Dermis blood vessel endothelial cell (primary cell): ENCODE measurements at regions not wholly inside any gene's neighbourhood (a gene's known extent, or its start where the extent isn't known, plus 50 kb on each side); places are given as distances from the start of the nearest gene placed in this dataset.

Source experiments
- DNase-seq: peaks from one replicate; pipeline ENCODE4 v3.0.0; 2010

GRCh38 chr2:128451084-128452023, 132.7 kb upstream of the HS6ST1 start:
- DNase-seq = no peak

GRCh38 chr2:128452024-128452411, 133.3 kb upstream of the HS6ST1 start:
- DNase-seq = no peak

GRCh38 chr2:128452536-128453530, 134.2 kb upstream of the HS6ST1 start:
- DNase-seq = no peak

DNA sequence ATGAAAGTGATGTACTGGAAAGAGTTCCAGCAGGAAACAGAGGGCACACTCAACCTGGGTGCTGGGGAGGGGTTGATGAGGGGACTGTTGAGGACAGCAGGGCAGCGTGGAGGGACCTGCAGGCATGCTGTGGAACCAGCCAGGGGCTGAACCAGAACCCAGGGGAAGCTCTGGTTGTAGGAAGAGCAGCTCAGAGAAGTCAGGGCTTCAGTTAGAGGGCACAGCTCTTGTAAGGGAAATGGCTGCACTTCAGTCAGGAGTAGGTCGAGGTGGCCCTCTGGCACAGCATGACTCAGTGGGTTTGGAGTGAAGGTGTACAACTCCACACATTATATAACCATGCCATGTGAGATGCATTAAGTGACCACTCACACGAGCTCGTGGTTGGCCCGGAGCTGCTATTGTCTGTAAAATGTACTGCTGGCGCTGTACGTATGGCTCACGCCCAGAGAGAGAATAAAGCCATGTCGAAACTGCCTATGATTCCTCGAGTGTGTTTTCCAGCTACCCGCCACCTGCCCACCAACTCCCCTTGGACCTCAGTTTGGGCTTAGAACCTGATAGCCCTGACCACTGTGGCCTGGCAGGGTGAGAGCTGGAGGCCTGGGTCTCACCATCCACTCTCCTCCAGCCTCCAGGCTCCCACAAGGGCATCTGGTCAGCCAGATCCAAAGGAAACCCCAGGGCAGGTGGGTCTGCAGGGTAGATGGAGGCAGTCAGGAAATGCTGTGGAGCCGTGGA, 136.5 kb upstream of the HS6ST1 start:
- no peak for DNase-seq

- DNase-seq = no peak
These were observed 137.0 kb upstream of the HS6ST1 start for GRCh38 chr2:128455721-128456050.

DNA sequence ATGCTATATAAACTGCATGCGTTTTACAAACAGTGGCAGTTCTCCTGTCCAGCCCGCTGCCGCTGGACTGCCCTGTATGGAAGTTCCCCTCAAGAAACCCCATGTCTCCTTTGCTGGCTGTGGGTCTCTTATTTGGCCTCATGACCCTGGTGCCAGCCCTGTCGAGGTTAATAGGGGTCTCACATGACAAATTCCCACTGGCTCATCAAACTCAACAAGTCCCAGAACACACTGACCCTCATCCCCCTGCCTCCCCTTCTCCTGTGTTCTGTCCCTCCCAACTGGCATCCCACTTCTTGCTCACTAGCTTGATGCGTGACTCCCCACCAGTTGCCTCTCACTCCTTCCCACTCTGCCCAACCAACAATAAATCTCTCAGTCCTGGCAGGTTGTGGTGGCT, 137.6 kb upstream of the HS6ST1 start:
- no peak for DNase-seq

GRCh38 chr2:128457006-128457604, 138.4 kb upstream of the HS6ST1 start:
- no peak for DNase-seq

DNA sequence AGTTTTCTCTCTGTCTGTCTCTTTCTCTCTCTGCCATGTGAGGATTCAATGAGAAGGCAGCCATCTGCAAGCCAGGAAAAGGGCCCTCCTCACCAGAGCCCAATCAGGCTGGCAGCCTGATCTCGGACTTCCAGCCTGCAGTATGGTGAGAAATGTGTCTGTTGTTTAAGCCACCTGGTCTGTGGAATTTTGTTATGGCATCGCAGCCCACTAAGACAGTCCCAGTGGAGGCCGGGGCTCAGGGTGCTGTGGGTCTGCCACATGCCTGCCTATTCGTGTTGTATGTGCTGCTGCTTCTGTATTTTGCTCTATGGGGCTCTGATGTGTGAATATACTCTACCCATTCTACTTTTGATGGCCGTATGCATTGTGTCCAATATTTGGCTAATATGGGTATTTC, 139.0 kb upstream of the HS6ST1 start:
- no peak for DNase-seq

GRCh38 chr2:128458505-128458904, 139.8 kb upstream of the HS6ST1 start:
- no peak for DNase-seq

- no peak for DNase-seq
These were observed 145.8 kb upstream of the HS6ST1 start for GRCh38 chr2:128464456-128464855.

- no peak for DNase-seq
These were observed 146.8 kb upstream of the HS6ST1 start for GRCh38 chr2:128465246-128466170.

DNA sequence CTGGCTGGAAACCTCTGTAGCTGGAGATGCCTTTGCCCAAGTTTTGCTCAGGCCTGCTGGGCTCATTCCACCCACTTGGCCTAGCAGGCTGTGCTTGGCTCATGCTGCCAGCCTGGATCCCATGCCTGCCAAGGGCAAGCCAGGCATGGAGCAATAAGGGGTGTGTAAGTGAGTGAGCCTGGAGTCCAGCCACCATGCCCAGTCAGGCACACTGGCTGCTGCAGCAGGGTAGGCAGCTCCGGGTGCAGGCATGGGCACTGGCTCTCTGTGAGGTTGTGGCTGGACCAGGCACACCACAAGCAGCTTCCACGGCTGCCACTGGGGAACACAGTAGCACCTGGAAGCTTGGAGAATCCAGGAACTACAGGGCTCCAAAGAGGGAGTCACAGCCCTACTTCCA, 147.7 kb upstream of the HS6ST1 start:
- no peak for DNase-seq

DNA sequence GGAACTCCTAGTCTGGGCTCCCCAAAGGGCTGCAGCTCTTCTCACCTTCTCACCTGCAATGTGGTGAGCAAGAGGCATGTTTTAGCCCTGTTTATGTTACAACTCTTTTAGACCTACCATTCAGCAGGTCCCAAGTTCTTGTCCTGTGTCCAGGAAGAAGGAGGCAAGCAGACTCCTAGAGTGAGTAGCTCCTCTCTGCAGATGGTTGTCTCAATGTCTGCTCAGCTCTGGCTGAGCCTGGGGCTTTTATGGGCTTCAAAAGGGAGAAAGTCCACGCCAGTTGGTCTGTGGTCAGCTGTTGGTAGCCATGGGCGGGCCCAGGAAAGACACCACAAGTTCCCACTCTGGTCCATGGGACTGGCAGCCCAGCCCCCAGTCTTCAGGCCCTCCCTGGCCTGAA, 148.1 kb upstream of the HS6ST1 start:
- no peak for DNase-seq

GRCh38 chr2:128467321-128467969, 148.8 kb upstream of the HS6ST1 start:
- no peak for DNase-seq

DNA sequence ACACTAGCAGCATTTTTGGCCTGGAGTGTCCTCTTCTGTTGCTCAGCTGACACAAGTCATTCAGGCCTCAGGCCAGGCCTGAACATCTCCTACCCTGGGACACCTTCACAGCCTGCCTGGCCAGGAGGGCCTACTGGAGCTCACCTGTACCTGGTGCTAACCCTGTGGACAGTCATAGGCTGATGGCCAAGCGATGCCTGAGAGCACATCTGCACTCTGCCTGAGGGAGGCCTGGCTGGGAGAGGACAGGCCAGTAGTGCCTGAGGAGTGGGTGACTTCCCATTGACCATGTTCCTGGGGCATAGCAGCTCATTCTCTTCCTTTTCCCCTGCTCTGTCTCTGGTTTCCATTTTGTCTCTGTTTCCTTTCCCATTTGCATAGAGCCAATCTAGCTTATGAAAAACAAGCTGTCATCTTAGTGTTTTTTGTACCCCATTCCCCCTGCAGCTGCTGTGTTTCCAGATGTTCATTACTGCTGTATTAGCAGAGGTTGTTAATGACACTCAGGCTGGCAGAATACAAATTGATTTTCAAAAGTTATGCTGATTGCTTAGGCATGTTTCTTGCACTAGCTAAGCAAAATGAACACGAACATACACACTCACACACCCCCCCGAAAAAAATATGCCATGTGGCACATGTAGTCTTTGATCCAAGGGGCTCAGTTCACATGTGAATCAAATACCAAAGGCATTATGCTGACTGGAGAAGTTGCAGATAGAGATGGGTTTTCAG, 149.7 kb upstream of the HS6ST1 start:
- DNase-seq = no peak

- peak; percentile 13 for DNase-seq
These were observed 150.5 kb upstream of the HS6ST1 start for GRCh38 chr2:128469203-128469602.

DNA sequence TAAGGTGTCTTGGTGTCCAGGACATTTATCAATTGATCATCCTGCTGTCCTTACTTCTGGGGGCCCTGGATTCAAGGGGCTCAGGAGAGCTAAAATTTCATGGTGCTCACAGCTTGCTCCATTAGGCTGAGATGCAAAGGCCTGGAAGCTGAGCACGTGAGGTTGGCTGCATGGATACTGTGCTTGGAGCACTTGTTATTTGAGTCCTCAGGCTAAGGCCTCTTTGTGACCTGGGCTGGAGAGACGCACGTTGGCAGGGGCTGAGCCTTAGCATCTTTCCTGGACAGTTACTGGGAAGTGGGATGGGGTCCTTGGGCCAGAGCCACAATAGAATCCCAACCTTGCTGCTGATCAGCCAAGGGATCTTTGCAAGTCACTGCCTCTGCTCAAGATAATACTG, 151.2 kb upstream of the HS6ST1 start:
- DNase-seq = no peak

GRCh38 chr2:128472789-128473174, 154.1 kb upstream of the HS6ST1 start:
- no peak for DNase-seq

- DNase-seq = no peak
These were observed 154.7 kb upstream of the HS6ST1 start for GRCh38 chr2:128473175-128474035.
